ENCODE measurements at regions not wholly inside any gene's neighbourhood (a gene's known extent, or its start where the extent isn't known, plus 50 kb on each side); places are given as distances from the start of the nearest gene placed in this dataset.

DNA sequence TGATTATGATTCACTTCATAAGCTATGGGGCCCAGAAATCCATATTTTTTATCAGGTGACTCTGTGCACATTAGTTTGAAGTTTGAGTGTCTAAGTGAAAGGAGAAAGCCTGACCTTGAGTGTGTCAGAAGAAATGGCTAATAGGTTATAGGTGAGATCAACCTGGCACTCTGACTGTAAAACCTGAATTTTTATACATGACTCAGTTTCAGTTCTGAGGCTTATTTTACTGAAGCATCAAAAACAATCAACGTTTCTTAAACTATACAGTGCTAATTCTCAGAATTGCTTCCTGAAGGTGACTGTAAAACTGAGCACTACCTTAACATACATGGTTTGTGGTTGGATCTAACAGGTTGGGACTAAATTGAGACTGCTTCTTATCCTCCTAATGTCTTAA lies 159.4 kb upstream of the AHR start:
- no peaks in the 10 kb centered on the region for H3K79me2 ChIP-seq (ENCODE audit: control insufficient read depth, insufficient read depth, low read length)
- DNase-seq (ENCODE audit: low read depth, low spot score) (no peak), FAIRE-seq (no peak)
- H3K4me2 ChIP-seq (ENCODE audit: control insufficient read depth, extremely low read depth, insufficient read depth, low read depth, low read length) = no peak overlapping the region
- peaks cover 28% of the 10 kb centered on the region for H3K4me1 ChIP-seq (ENCODE audit: control insufficient read depth, extremely low read depth, insufficient read depth, low read length)
- H3K36me3 ChIP-seq (ENCODE audit: control insufficient read depth in 2 of 2, extremely low read depth in 1 of 2, insufficient read depth in 2 of 2, low read length in 2 of 2) = no peaks in the 10 kb centered on the region
- H3K9me3 ChIP-seq (ENCODE audit: control insufficient read depth, low read depth, low read length) = no peaks in the 10 kb centered on the region
- no peak overlapping the region for H2AFZ ChIP-seq (ENCODE audit: control insufficient read depth, low read length)
- dilution Hi-C loops (cut with MboI; ENCODE audit: extremely low pct_ligation_motif_present, low sequenced_read_pairs) = no loop called here
- no peak for TF ChIP-seq EZH2 (IDR thresholded peaks at IDR 0.05; ENCODE audit: low read length)
- TF ChIP-seq, protein P1, sequence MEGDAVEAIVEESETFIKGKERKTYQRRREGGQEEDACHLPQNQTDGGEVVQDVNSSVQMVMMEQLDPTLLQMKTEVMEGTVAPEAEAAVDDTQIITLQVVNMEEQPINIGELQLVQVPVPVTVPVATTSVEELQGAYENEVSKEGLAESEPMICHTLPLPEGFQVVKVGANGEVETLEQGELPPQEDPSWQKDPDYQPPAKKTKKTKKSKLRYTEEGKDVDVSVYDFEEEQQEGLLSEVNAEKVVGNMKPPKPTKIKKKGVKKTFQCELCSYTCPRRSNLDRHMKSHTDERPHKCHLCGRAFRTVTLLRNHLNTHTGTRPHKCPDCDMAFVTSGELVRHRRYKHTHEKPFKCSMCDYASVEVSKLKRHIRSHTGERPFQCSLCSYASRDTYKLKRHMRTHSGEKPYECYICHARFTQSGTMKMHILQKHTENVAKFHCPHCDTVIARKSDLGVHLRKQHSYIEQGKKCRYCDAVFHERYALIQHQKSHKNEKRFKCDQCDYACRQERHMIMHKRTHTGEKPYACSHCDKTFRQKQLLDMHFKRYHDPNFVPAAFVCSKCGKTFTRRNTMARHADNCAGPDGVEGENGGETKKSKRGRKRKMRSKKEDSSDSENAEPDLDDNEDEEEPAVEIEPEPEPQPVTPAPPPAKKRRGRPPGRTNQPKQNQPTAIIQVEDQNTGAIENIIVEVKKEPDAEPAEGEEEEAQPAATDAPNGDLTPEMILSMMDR (optimal IDR thresholded peaks at IDR 0.05 in 1 of 3, IDR thresholded peaks at IDR 0.05 in 1 of 3, conservative IDR thresholded peaks at IDR 0.05 in 1 of 3; ENCODE audit: extremely low read depth in 1 of 3, insufficient read depth in 2 of 3, low read length in 3 of 3) = no peak
- H3K4me3 ChIP-seq (ENCODE audit: control insufficient read depth in 2 of 3, extremely low read depth in 1 of 3, insufficient read depth in 2 of 3, low read depth in 1 of 3, low read length in 3 of 3) = no peak overlapping the region
- H3K27ac ChIP-seq (ENCODE audit: control insufficient read depth, insufficient read depth, low read length) = no peak overlapping the region
- no peaks in the 10 kb centered on the region for H3K9me1 ChIP-seq (ENCODE audit: control insufficient read depth, extremely low read depth, insufficient read depth, low read length)
- no peak overlapping the region for H3K9ac ChIP-seq (ENCODE audit: control insufficient read depth, extremely low read depth, insufficient read depth, low read length)
- no peaks in the 10 kb centered on the region for H3K27me3 ChIP-seq (ENCODE audit: control insufficient read depth, extremely low read depth, insufficient read depth, low read length)
- H4K20me1 ChIP-seq (ENCODE audit: control insufficient read depth, extremely low read depth, insufficient read depth, low read length) = no peaks in the 10 kb centered on the region

DNA sequence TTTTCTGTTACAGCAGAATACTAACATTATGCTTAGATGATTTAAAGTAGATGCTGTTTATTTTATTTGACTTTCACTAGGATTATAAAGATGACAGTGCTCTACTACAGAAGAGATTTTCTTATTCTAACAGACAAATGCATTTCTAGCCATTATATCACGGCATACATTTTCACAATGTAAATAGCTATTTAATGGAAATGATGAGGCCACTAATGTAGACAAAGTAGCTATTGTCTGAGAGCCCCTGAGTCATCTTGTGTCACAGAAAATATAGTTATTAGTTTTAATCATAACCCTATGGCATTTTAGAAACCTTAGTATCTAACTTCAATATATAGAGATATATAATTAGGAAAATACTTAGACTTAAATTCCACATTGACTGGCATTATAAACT lies 158.0 kb upstream of the AHR start:
- peak overlapping the region; percentile 58 for H3K27ac ChIP-seq (ENCODE audit: control insufficient read depth, insufficient read depth, low read length)
- TF ChIP-seq EZH2 (IDR thresholded peaks at IDR 0.05; ENCODE audit: low read length) = no peak
- TF ChIP-seq, protein P1 (optimal IDR thresholded peaks at IDR 0.05 in 1 of 3, IDR thresholded peaks at IDR 0.05 in 1 of 3, conservative IDR thresholded peaks at IDR 0.05 in 1 of 3; ENCODE audit: extremely low read depth in 1 of 3, insufficient read depth in 2 of 3, low read length in 3 of 3) = no peak
- H2AFZ ChIP-seq (ENCODE audit: control insufficient read depth, low read length) = no peak overlapping the region
- H4K20me1 ChIP-seq (ENCODE audit: control insufficient read depth, extremely low read depth, insufficient read depth, low read length) = no peaks in the 10 kb centered on the region
- no peaks in the 10 kb centered on the region for H3K27me3 ChIP-seq (ENCODE audit: control insufficient read depth, extremely low read depth, insufficient read depth, low read length)
- H3K4me3 ChIP-seq (ENCODE audit: control insufficient read depth in 2 of 3, extremely low read depth in 1 of 3, insufficient read depth in 2 of 3, low read depth in 1 of 3, low read length in 3 of 3) = no peak overlapping the region
- no peaks in the 10 kb centered on the region for H3K36me3 ChIP-seq (ENCODE audit: control insufficient read depth in 2 of 2, extremely low read depth in 1 of 2, insufficient read depth in 2 of 2, low read length in 2 of 2)
- H3K4me1 ChIP-seq (ENCODE audit: control insufficient read depth, extremely low read depth, insufficient read depth, low read length) = peaks cover 31% of the 10 kb centered on the region
- no peak for DNase-seq (ENCODE audit: low read depth, low spot score)
- H3K9me1 ChIP-seq (ENCODE audit: control insufficient read depth, extremely low read depth, insufficient read depth, low read length) = no peaks in the 10 kb centered on the region
- no peak overlapping the region for H3K9ac ChIP-seq (ENCODE audit: control insufficient read depth, extremely low read depth, insufficient read depth, low read length)
- no peaks in the 10 kb centered on the region for H3K9me3 ChIP-seq (ENCODE audit: control insufficient read depth, low read depth, low read length)
- H3K79me2 ChIP-seq (ENCODE audit: control insufficient read depth, insufficient read depth, low read length) = no peaks in the 10 kb centered on the region
- peak overlapping the region; percentile 26 for H3K4me2 ChIP-seq (ENCODE audit: control insufficient read depth, extremely low read depth, insufficient read depth, low read depth, low read length)
- dilution Hi-C loops (cut with MboI; ENCODE audit: extremely low pct_ligation_motif_present, low sequenced_read_pairs) = no loop called here
- FAIRE-seq = no peak

Measured in keratinocyte (primary cell).